ENCODE measurements at regions not wholly inside any gene's neighbourhood (a gene's known extent, or its start where the extent isn't known, plus 50 kb on each side); places are given as distances from the start of the nearest gene placed in this dataset.
"Not testable (repeated sequence)": the region's sequence is repeated elsewhere in the genome, so short reads cannot be mapped to it uniquely, and the experiment has no call there.

DNA sequence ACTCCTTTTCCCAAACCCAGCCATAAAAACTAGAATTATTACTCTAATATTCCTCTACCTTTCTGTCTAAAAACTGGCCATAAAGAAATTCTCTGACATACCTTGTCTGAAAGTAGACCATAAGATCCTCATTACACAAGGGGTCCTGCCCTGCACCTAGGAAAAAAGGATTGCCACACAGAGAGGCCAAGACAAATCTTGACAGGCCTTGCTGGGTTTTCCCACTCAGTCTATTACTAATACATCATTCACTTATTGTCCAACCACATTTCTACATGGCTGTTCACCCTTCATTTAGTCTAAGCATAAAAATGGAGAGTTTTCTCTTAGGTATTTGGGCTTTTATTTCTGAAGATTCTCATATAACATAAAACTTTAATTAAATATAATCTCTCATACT is 319.8 kb downstream of the PCDH20 start:
- H3K27me3 ChIP-seq (ENCODE audit: insufficient read depth, low read length) = no peaks in the 10 kb centered on the region
- H3K9ac ChIP-seq (ENCODE audit: low read depth, low read length) = no peak overlapping the region
- H3K27ac ChIP-seq (ENCODE audit: low read depth, low read length) = no peak overlapping the region
- H3K4me1 ChIP-seq (ENCODE audit: insufficient read depth, low read length) = peaks cover 14% of the 10 kb centered on the region
- H3K9me3 ChIP-seq (ENCODE audit: insufficient read depth, low read depth, low read length) = no peaks in the 10 kb centered on the region
- no peak overlapping the region for H3K4me3 ChIP-seq (ENCODE audit: low read length)
- no peaks in the 10 kb centered on the region for H3K36me3 ChIP-seq (ENCODE audit: insufficient read depth, low read length)

DNA sequence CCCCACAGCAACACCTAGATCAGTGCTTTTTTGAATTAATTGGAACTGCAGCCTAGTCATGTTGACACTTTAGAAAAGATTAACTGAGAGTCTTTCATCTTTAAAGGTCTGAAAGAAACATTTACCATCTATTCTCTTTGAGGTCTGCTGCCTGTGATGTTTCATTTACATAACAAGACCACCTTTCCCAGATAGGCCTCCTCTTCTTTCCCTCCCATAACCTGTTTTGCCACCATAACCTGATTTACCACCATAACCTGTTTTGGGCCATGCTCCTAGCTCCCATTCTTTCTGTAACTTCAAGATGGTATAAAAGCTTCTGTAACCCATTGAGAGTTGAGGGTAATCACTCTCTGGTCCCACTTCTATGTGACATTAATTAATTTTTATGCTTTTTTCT is 320.8 kb downstream of the PCDH20 start:
- H3K9me3 ChIP-seq (ENCODE audit: insufficient read depth, low read depth, low read length) = no peaks in the 10 kb centered on the region
- H3K4me1 ChIP-seq (ENCODE audit: insufficient read depth, low read length) = peaks cover 14% of the 10 kb centered on the region
- no peak overlapping the region for H3K4me3 ChIP-seq (ENCODE audit: low read length)
- no peaks in the 10 kb centered on the region for H3K36me3 ChIP-seq (ENCODE audit: insufficient read depth, low read length)
- no peak overlapping the region for H3K9ac ChIP-seq (ENCODE audit: low read depth, low read length)
- no peaks in the 10 kb centered on the region for H3K27me3 ChIP-seq (ENCODE audit: insufficient read depth, low read length)
- no peak overlapping the region for H3K27ac ChIP-seq (ENCODE audit: low read depth, low read length)

GRCh38 chr13:61089894-61090293 is 325.8 kb downstream of the PCDH20 start:
- 75% methylated on average over 8 of the region's 8 CpGs for WGBS
- H3K4me3 ChIP-seq (ENCODE audit: low read length); H3K9me3 ChIP-seq (ENCODE audit: insufficient read depth, low read depth, low read length); H3K36me3 ChIP-seq (ENCODE audit: insufficient read depth, low read length); H3K27me3 ChIP-seq (ENCODE audit: insufficient read depth, low read length); H3K9ac ChIP-seq (ENCODE audit: low read depth, low read length); H3K27ac ChIP-seq (ENCODE audit: low read depth, low read length): not testable (repeated sequence)
- peaks cover 17% of the 10 kb centered on the region for H3K4me1 ChIP-seq (ENCODE audit: insufficient read depth, low read length)

DNA sequence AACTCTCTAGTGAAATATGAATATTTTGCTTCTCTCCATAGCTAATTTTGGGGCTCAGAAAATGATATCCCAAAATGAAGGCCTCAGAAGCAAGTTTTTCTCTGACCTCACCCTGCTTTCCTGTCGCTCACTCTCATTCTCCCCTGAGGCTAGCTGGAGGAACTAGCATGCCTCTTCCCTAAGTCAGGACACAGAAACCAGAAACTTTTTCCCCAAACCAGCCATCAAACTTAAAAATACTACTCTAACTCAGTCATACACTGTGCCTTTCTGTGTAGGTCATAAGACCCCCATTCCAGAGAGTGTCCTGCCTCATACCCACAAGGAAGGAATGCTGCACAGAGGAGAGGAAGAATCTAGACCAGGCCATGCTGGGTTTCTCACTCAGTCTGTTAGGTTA is 329.6 kb downstream of the PCDH20 start:
- Histone ChIP-seq H3K27me3 (ENCODE audit: insufficient read depth, low read length) (no peaks in the 10 kb centered on the region), H3K9ac (ENCODE audit: low read depth, low read length) (no peak overlapping the region), H3K36me3 (ENCODE audit: insufficient read depth, low read length) (no peaks in the 10 kb centered on the region), H3K9me3 (ENCODE audit: insufficient read depth, low read depth, low read length) (no peaks in the 10 kb centered on the region), H3K4me3 (ENCODE audit: low read length) (no peak overlapping the region), H3K4me1 (ENCODE audit: insufficient read depth, low read length) (peaks cover 12% of the 10 kb centered on the region), H3K27ac (ENCODE audit: low read depth, low read length) (peak overlapping the region; percentile 84)
- 95% methylated on average over 1 of the region's 1 CpG for WGBS

GRCh38 chr13:61084988-61085387 is 330.7 kb downstream of the PCDH20 start:
- Histone ChIP-seq H3K9ac (ENCODE audit: low read depth, low read length) (no peak overlapping the region), H3K9me3 (ENCODE audit: insufficient read depth, low read depth, low read length) (no peaks in the 10 kb centered on the region), H3K27ac (ENCODE audit: low read depth, low read length) (peak overlapping the region; percentile 84; the same call in 1 of the 2 replicates), H3K4me3 (ENCODE audit: low read length) (no peak overlapping the region), H3K36me3 (ENCODE audit: insufficient read depth, low read length) (no peaks in the 10 kb centered on the region), H3K27me3 (ENCODE audit: insufficient read depth, low read length) (no peaks in the 10 kb centered on the region), H3K4me1 (ENCODE audit: insufficient read depth, low read length) (peaks cover 12% of the 10 kb centered on the region)

GRCh38 chr13:61078976-61079770 is 336.5 kb downstream of the PCDH20 start:
- Histone ChIP-seq H3K4me1 (ENCODE audit: insufficient read depth, low read length) (peaks cover 14% of the 10 kb centered on the region; the same call in 1 of the 2 replicates), H3K9me3 (ENCODE audit: insufficient read depth, low read depth, low read length) (no peaks in the 10 kb centered on the region), H3K36me3 (ENCODE audit: insufficient read depth, low read length) (no peaks in the 10 kb centered on the region), H3K27ac (ENCODE audit: low read depth, low read length) (peak overlapping the region; percentile 52), H3K4me3 (ENCODE audit: low read length) (no peak overlapping the region), H3K9ac (ENCODE audit: low read depth, low read length) (no peak overlapping the region), H3K27me3 (ENCODE audit: insufficient read depth, low read length) (no peaks in the 10 kb centered on the region)
- WGBS = 98% methylated on average over 4 of the region's 4 CpGs

- no peak overlapping the region for H3K9ac ChIP-seq (ENCODE audit: low read depth, low read length)
- H3K27me3 ChIP-seq (ENCODE audit: insufficient read depth, low read length) = no peaks in the 10 kb centered on the region
- no peaks in the 10 kb centered on the region for H3K36me3 ChIP-seq (ENCODE audit: insufficient read depth, low read length)
- H3K4me1 ChIP-seq (ENCODE audit: insufficient read depth, low read length) = peaks cover 5% of the 10 kb centered on the region; the same call in 1 of the 2 replicates
- no peaks in the 10 kb centered on the region for H3K9me3 ChIP-seq (ENCODE audit: insufficient read depth, low read depth, low read length)
- H3K27ac ChIP-seq (ENCODE audit: low read depth, low read length) = no peak overlapping the region
- H3K4me3 ChIP-seq (ENCODE audit: low read length) = no peak overlapping the region
- WGBS = 92% methylated on average over 1 of the region's 1 CpG
Measured at GRCh38 chr13:61052175-61052574, 363.5 kb downstream of the PCDH20 start.

GRCh38 chr13:61045251-61045650 is 370.4 kb downstream of the PCDH20 start:
- Histone ChIP-seq H3K27ac (ENCODE audit: low read depth, low read length) (no peak overlapping the region), H3K27me3 (ENCODE audit: insufficient read depth, low read length) (no peaks in the 10 kb centered on the region), H3K9ac (ENCODE audit: low read depth, low read length) (no peak overlapping the region), H3K4me1 (ENCODE audit: insufficient read depth, low read length) (peaks cover 10% of the 10 kb centered on the region), H3K36me3 (ENCODE audit: insufficient read depth, low read length) (no peaks in the 10 kb centered on the region), H3K4me3 (ENCODE audit: low read length) (no peak overlapping the region), H3K9me3 (ENCODE audit: insufficient read depth, low read depth, low read length) (no peaks in the 10 kb centered on the region)
- WGBS = 88% methylated on average over 2 of the region's 2 CpGs

GRCh38 chr13:61040181-61040580 is 375.5 kb downstream of the PCDH20 start:
- Histone ChIP-seq H3K9me3 (ENCODE audit: insufficient read depth, low read depth, low read length) (no peaks in the 10 kb centered on the region), H3K9ac (ENCODE audit: low read depth, low read length) (no peak overlapping the region), H3K27ac (ENCODE audit: low read depth, low read length) (no peak overlapping the region), H3K27me3 (ENCODE audit: insufficient read depth, low read length) (no peaks in the 10 kb centered on the region), H3K4me1 (ENCODE audit: insufficient read depth, low read length) (peaks cover 5% of the 10 kb centered on the region; the same call in 1 of the 2 replicates), H3K4me3 (ENCODE audit: low read length) (no peak overlapping the region), H3K36me3 (ENCODE audit: insufficient read depth, low read length) (no peaks in the 10 kb centered on the region)
- WGBS = 92% methylated on average over 2 of the region's 2 CpGs

DNA sequence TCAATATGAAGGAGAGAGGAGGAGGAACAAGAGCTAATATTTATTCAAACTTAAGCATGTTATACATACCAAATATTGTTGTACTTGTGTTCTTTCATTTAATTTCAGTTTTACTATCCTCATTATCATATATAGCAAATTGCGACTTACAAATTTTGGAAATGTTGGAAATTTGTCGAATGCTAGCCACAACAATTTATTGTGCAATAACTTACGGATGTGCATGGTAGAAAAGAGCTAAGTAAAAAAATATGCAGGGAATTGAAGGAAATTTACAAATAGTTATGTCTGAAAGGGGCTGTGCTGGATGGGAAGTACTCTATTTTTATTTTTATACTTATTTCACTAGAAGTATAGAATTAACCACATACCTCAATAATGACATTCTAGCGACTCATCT is 376.3 kb downstream of the PCDH20 start:
- no peaks in the 10 kb centered on the region for H3K9me3 ChIP-seq (ENCODE audit: insufficient read depth, low read depth, low read length)
- over 99% methylated on average over 3 of the region's 4 CpGs for WGBS

DNA sequence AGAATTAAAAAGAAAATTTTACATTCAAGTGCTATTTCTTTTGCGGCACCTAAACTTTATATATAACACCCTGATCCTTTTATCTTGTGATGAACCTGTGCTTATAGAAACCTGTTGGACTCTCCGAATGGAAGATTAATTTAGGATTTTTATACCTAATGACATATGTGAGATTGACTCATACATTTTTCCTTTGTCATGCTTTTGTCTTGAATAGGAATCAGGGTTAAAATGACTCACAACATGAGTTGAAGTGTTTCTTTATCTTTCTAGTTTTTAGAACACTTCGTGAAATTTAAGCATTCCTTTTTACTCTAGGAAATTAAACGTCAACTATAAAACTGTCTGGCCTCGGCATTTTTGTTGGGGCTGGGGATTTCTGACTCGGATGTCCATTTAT is 378.9 kb downstream of the PCDH20 start:
- no peaks in the 10 kb centered on the region for H3K36me3 ChIP-seq (ENCODE audit: insufficient read depth, low read length)
- H3K9me3 ChIP-seq (ENCODE audit: insufficient read depth, low read depth, low read length) = no peaks in the 10 kb centered on the region
- H3K9ac ChIP-seq (ENCODE audit: low read depth, low read length) = no peak overlapping the region
- H3K27me3 ChIP-seq (ENCODE audit: insufficient read depth, low read length) = no peaks in the 10 kb centered on the region
- H3K27ac ChIP-seq (ENCODE audit: low read depth, low read length) = no peak overlapping the region
- no peaks in the 10 kb centered on the region for H3K4me1 ChIP-seq (ENCODE audit: insufficient read depth, low read length)
- WGBS = 100% methylated on average over 4 of the region's 6 CpGs
- no peak overlapping the region for H3K4me3 ChIP-seq (ENCODE audit: low read length)

More for the DNA sequence above, 376.3 kb downstream of the PCDH20 start:
- no peaks in the 10 kb centered on the region for H3K27me3 ChIP-seq (ENCODE audit: insufficient read depth, low read length)
- H3K4me1 ChIP-seq (ENCODE audit: insufficient read depth, low read length) = peaks cover 5% of the 10 kb centered on the region; the same call in 1 of the 2 replicates
- H3K36me3 ChIP-seq (ENCODE audit: insufficient read depth, low read length) = no peaks in the 10 kb centered on the region
- no peak overlapping the region for H3K4me3 ChIP-seq (ENCODE audit: low read length)
- no peak overlapping the region for H3K27ac ChIP-seq (ENCODE audit: low read depth, low read length)
- H3K9ac ChIP-seq (ENCODE audit: low read depth, low read length) = no peak overlapping the region

GRCh38 chr13:61030445-61030844 is 385.2 kb downstream of the PCDH20 start:
- no peaks in the 10 kb centered on the region for H3K9me3 ChIP-seq (ENCODE audit: insufficient read depth, low read depth, low read length)
- H3K4me3 ChIP-seq (ENCODE audit: low read length) = no peak overlapping the region
- H3K4me1 ChIP-seq (ENCODE audit: insufficient read depth, low read length) = no peaks in the 10 kb centered on the region
- no peak overlapping the region for H3K9ac ChIP-seq (ENCODE audit: low read depth, low read length)
- no peaks in the 10 kb centered on the region for H3K36me3 ChIP-seq (ENCODE audit: insufficient read depth, low read length)
- H3K27me3 ChIP-seq (ENCODE audit: insufficient read depth, low read length) = no peaks in the 10 kb centered on the region
- H3K27ac ChIP-seq (ENCODE audit: low read depth, low read length) = no peak overlapping the region
